SK-N-MC (cell line): ENCODE measurements at regions not wholly inside any gene's neighbourhood (a gene's known extent, or its start where the extent isn't known, plus 50 kb on each side); places are given as distances from the start of the nearest gene placed in this dataset.

Source experiments
- DNase-seq: peaks from one replicate; pipeline ENCODE4 v3.0.0-alpha.2; 2011; ENCODE audit warnings: low read depth, low spot score
- H3K27ac ChIP-seq: fragments of 200-600 bp; sonication (generic); 2 replicates; pipeline ENCODE4 v1.5.1; 2016; ENCODE audit warnings: mixed run types
- H3K36me3 ChIP-seq: fragments of 200-600 bp; sonication (generic); 2 replicates; pipeline ENCODE4 v1.6.1; 2017; ENCODE audit warnings: antibody characterized with exemption, low read length, mixed read lengths; ENCODE audit not compliant: insufficient read depth
- H3K4me3 ChIP-seq: fragments of 200-600 bp; sonication (generic); 2 replicates; pipeline ENCODE4 v1.5.1; 2016
- H3K9ac ChIP-seq: fragments of 200-600 bp; sonication (generic); 2 replicates; pipeline ENCODE4 v1.8.0; 2017; ENCODE audit warnings: mixed run types, mixed read lengths; ENCODE audit not compliant: insufficient read length
- H3K9me3 ChIP-seq: fragments of 200-600 bp; sonication (generic); 2 replicates; pipeline ENCODE4 v1.6.1; 2017; ENCODE audit warnings: low read depth, mild to moderate bottlenecking, antibody characterized with exemption, low read length, moderate library complexity, mixed read lengths
- EZH2 ChIP-seq: fragments of 200-600 bp; sonication (generic); IDR thresholded peaks from one replicate; pipeline ENCODE4 v1.6.1; 2017; ENCODE audit warnings: antibody characterized with exemption
- FOXP2 ChIP-seq: optimal IDR thresholded peaks from 2 replicates; pipeline ENCODE3; 2011; ENCODE audit warnings: mild to moderate bottlenecking, moderate library complexity; ENCODE audit not compliant: insufficient read depth; ENCODE audit errors: extremely low read length, control extremely low read depth
- POLR2AphosphoS5 ChIP-seq: IDR thresholded peaks from 2 replicates; pipeline ENCODE4 v1.6.1; 2012; ENCODE audit warnings: mild to moderate bottlenecking, low read depth, low read length, borderline replicate concordance

- no peak overlapping the region for H3K9ac ChIP-seq
- no peaks in the 10 kb centered on the region for H3K9me3 ChIP-seq
- H3K27ac ChIP-seq, result no peak overlapping the region
- H3K4me3 ChIP-seq, result no peak overlapping the region
- H3K36me3 ChIP-seq, result no peaks in the 10 kb centered on the region
- DNase-seq, result no peak
- TF ChIP-seq EZH2 (no peak), FOXP2 (no peak), POLR2AphosphoS5 (no peak)
These were observed 184.1 kb upstream of the SYT13 start for GRCh38 chr11:45470151-45470793.

GRCh38 chr11:45468267-45468856 is 182.2 kb upstream of the SYT13 start:
- DNase-seq, result no peak
- Histone ChIP-seq H3K4me3 (no peak overlapping the region), H3K27ac (no peak overlapping the region), H3K9ac (no peak overlapping the region), H3K9me3 (no peaks in the 10 kb centered on the region), H3K36me3 (no peaks in the 10 kb centered on the region)
- TF ChIP-seq POLR2AphosphoS5 (no peak), FOXP2 (no peak)

- Histone ChIP-seq H3K27ac (no peak overlapping the region), H3K4me3 (no peak overlapping the region), H3K9me3 (no peaks in the 10 kb centered on the region), H3K9ac (no peak overlapping the region), H3K36me3 (no peaks in the 10 kb centered on the region)
- no peak for DNase-seq
- TF ChIP-seq FOXP2 (no peak), EZH2 (no peak), POLR2AphosphoS5 (no peak)
These were observed 177.4 kb upstream of the SYT13 start for GRCh38 chr11:45463541-45463940.

GRCh38 chr11:45461514-45461913 is 175.4 kb upstream of the SYT13 start:
- no peak for DNase-seq
- no peaks in the 10 kb centered on the region for H3K9me3 ChIP-seq
- TF ChIP-seq POLR2AphosphoS5 (no peak), EZH2 (no peak)
- no peak overlapping the region for H3K4me3 ChIP-seq
- no peaks in the 10 kb centered on the region for H3K36me3 ChIP-seq
- no peak overlapping the region for H3K27ac ChIP-seq
- H3K9ac ChIP-seq, result no peak overlapping the region

GRCh38 chr11:45459491-45459890 is 173.3 kb upstream of the SYT13 start:
- Histone ChIP-seq H3K9ac (no peak overlapping the region), H3K4me3 (no peak overlapping the region), H3K36me3 (no peaks in the 10 kb centered on the region), H3K27ac (no peak overlapping the region), H3K9me3 (no peaks in the 10 kb centered on the region)
- DNase-seq, result no peak
- no peak for TF ChIP-seq EZH2
- TF ChIP-seq POLR2AphosphoS5, result no peak
- TF ChIP-seq FOXP2, result no peak

- no peak for DNase-seq
- TF ChIP-seq POLR2AphosphoS5 (no peak), FOXP2 (no peak), EZH2 (no peak)
- no peak overlapping the region for H3K4me3 ChIP-seq
- no peak overlapping the region for H3K9ac ChIP-seq
- H3K36me3 ChIP-seq, result no peaks in the 10 kb centered on the region
- H3K27ac ChIP-seq, result no peak overlapping the region
- no peaks in the 10 kb centered on the region for H3K9me3 ChIP-seq
These were observed 172.1 kb upstream of the SYT13 start for GRCh38 chr11:45458269-45458668.

GRCh38 chr11:45457649-45458048 is 171.5 kb upstream of the SYT13 start:
- Histone ChIP-seq H3K27ac (no peak overlapping the region), H3K4me3 (no peak overlapping the region), H3K9ac (no peak overlapping the region), H3K36me3 (no peaks in the 10 kb centered on the region), H3K9me3 (no peaks in the 10 kb centered on the region)
- no peak for TF ChIP-seq FOXP2
- no peak for TF ChIP-seq EZH2
- no peak for TF ChIP-seq POLR2AphosphoS5
- DNase-seq, result no peak

GRCh38 chr11:45456686-45457085 is 170.5 kb upstream of the SYT13 start:
- TF ChIP-seq POLR2AphosphoS5, result no peak
- TF ChIP-seq EZH2, result no peak
- no peak for TF ChIP-seq FOXP2
- DNase-seq, result no peak
- no peaks in the 10 kb centered on the region for H3K9me3 ChIP-seq
- no peak overlapping the region for H3K9ac ChIP-seq
- no peak overlapping the region for H3K4me3 ChIP-seq
- H3K36me3 ChIP-seq, result no peaks in the 10 kb centered on the region
- H3K27ac ChIP-seq, result no peak overlapping the region

GRCh38 chr11:45455536-45455935 is 169.4 kb upstream of the SYT13 start:
- H3K9me3 ChIP-seq, result no peaks in the 10 kb centered on the region
- DNase-seq, result no peak
- H3K9ac ChIP-seq, result no peak overlapping the region
- no peak overlapping the region for H3K4me3 ChIP-seq
- no peak overlapping the region for H3K27ac ChIP-seq
- no peaks in the 10 kb centered on the region for H3K36me3 ChIP-seq
- TF ChIP-seq FOXP2, result no peak
- no peak for TF ChIP-seq EZH2
- no peak for TF ChIP-seq POLR2AphosphoS5
